H9 (cell line): ENCODE measurements at regions not wholly inside any gene's neighbourhood (a gene's known extent, or its start where the extent isn't known, plus 50 kb on each side); places are given as distances from the start of the nearest gene placed in this dataset.
A peak's percentile ranks its signal among the peaks of the same experiment; 100 is the strongest.

Experiments used
- DNase-seq: peaks from one replicate; pipeline ENCODE4 v3.0.0-alpha.2; 2017
- H2AFZ ChIP-seq: one replicate; pipeline ENCODE4 v1.6.1; 2013; ENCODE audit warnings: mild to moderate bottlenecking, low read length, control low read depth, moderate library complexity
- H2AK5ac ChIP-seq: 2 replicates; pipeline ENCODE4 v1.6.1; 2013; ENCODE audit warnings: low read length, control low read depth, mixed read lengths; ENCODE audit not compliant: insufficient read length
- H2BK120ac ChIP-seq: one replicate; pipeline ENCODE4 v1.6.1; 2013; ENCODE audit warnings: low read depth, mild to moderate bottlenecking, low read length, control low read depth, inconsistent platforms; ENCODE audit not compliant: poor library complexity, severe bottlenecking
- H2BK12ac ChIP-seq: 2 replicates; pipeline ENCODE4 v1.6.1; 2013; ENCODE audit warnings: low read length, control low read depth, mixed read lengths, low read depth; ENCODE audit not compliant: insufficient read length
- H2BK15ac ChIP-seq: 2 replicates; pipeline ENCODE4 v1.6.1; 2013; ENCODE audit warnings: low read depth, low read length, control low read depth
- H2BK20ac ChIP-seq: one replicate; pipeline ENCODE4 v1.6.1; 2013; ENCODE audit warnings: low read depth, mild to moderate bottlenecking, low read length, control low read depth, inconsistent platforms; ENCODE audit not compliant: poor library complexity, severe bottlenecking
- H2BK5ac ChIP-seq: 2 replicates; pipeline ENCODE4 v1.6.1; 2013; ENCODE audit warnings: low read length, control low read depth, mixed read lengths; ENCODE audit not compliant: insufficient read length
- H3K14ac ChIP-seq: 2 replicates; pipeline ENCODE4 v1.6.1; 2013; ENCODE audit warnings: low read length, control low read depth; ENCODE audit not compliant: insufficient read depth
- H3K18ac ChIP-seq: 2 replicates; pipeline ENCODE4 v1.6.1; 2013; ENCODE audit warnings: low read depth, mild to moderate bottlenecking, mixed read lengths, low read length, control low read depth; ENCODE audit not compliant: insufficient read length
- H3K23ac ChIP-seq: 2 replicates; pipeline ENCODE4 v1.6.1; 2013; ENCODE audit warnings: low read length, control low read depth, mixed read lengths, low read depth; ENCODE audit not compliant: insufficient read length
- H3K23me2 ChIP-seq: 2 replicates; pipeline ENCODE4 v1.6.1; 2013; ENCODE audit warnings: low read depth, mild to moderate bottlenecking, mixed read lengths, low read length, control low read depth; ENCODE audit not compliant: insufficient read length, poor library complexity, severe bottlenecking
- H3K27ac ChIP-seq: 2 replicates; pipeline ENCODE4 v1.5.1; 2013; ENCODE audit warnings: low read length, control low read depth, mixed read lengths, low read depth; ENCODE audit not compliant: insufficient read length
- H3K27me3 ChIP-seq: 2 replicates; pipeline ENCODE4 v1.6.1; 2013; ENCODE audit warnings: low read length, control low read depth, inconsistent platforms; ENCODE audit not compliant: insufficient read depth
- H3K4ac ChIP-seq: 2 replicates; pipeline ENCODE4 v1.6.1; 2013; ENCODE audit warnings: low read depth, mild to moderate bottlenecking, control low read depth, inconsistent platforms, low read length, moderate library complexity
- H3K4me1 ChIP-seq: 2 replicates; pipeline ENCODE4 v1.6.1; 2013; ENCODE audit warnings: low read length, control low read depth, inconsistent platforms; ENCODE audit not compliant: insufficient read depth
- H3K4me2 ChIP-seq: 2 replicates; pipeline ENCODE4 v1.6.1; 2013; ENCODE audit warnings: low read length, control low read depth, mixed read lengths; ENCODE audit not compliant: insufficient read length, insufficient read depth
- H3K56ac ChIP-seq: 2 replicates; pipeline ENCODE4 v1.6.1; 2013; ENCODE audit warnings: low read depth, mild to moderate bottlenecking, mixed read lengths, low read length, control low read depth; ENCODE audit not compliant: insufficient read length
- H3K79me1 ChIP-seq: 2 replicates; pipeline ENCODE4 v1.6.1; 2013; ENCODE audit warnings: low read depth, mild to moderate bottlenecking, moderate library complexity, low read length, control low read depth, inconsistent platforms; ENCODE audit not compliant: insufficient read depth, poor library complexity, severe bottlenecking
- H3K79me2 ChIP-seq: 2 replicates; pipeline ENCODE4 v1.6.1; 2013; ENCODE audit warnings: low read length, control low read depth, inconsistent platforms; ENCODE audit not compliant: insufficient read depth
- H3K9ac ChIP-seq: 2 replicates; pipeline ENCODE4 v1.6.1; 2013; ENCODE audit warnings: low read length, control low read depth, mixed read lengths; ENCODE audit not compliant: insufficient read length; ENCODE audit errors: extremely low read depth
- H3K9me3 ChIP-seq: one replicate; pipeline ENCODE4 v1.6.1; 2013; ENCODE audit warnings: low read depth, low read length, inconsistent platforms; ENCODE audit not compliant: control insufficient read depth
- H3T11ph ChIP-seq: one replicate; pipeline ENCODE4 v1.6.1; 2013; ENCODE audit warnings: mild to moderate bottlenecking, low read length, control low read depth, inconsistent platforms
- H4K20me1 ChIP-seq: one replicate; pipeline ENCODE4 v1.6.1; 2013; ENCODE audit not compliant: control insufficient read depth, insufficient read length, insufficient read depth
- H4K5ac ChIP-seq: 2 replicates; pipeline ENCODE4 v1.6.1; 2013; ENCODE audit warnings: low read depth, mild to moderate bottlenecking, mixed read lengths, low read length, control low read depth; ENCODE audit not compliant: insufficient read length
- H4K8ac ChIP-seq: replicated peaks from 2 replicates; pipeline ENCODE4 v1.6.1; 2013; ENCODE audit warnings: low read length, control low read depth, mixed read lengths, low read depth; ENCODE audit not compliant: insufficient read length
- H4K91ac ChIP-seq: 2 replicates; pipeline ENCODE4 v1.6.1; 2013; ENCODE audit warnings: low read depth, mild to moderate bottlenecking, moderate library complexity, mixed read lengths, low read length, control low read depth; ENCODE audit not compliant: insufficient read length
- H3K27ac Mint-ChIP-seq, 3 experiments: 2 replicates in 2 of 3; 3 replicates in 1 of 3; pipeline ENCODE4 v1.8.0; 2020 to 2021; ENCODE audit warnings: mixed read lengths in 3 of 3, mild to moderate bottlenecking in 1 of 3, moderate library complexity in 1 of 3
- H3K27me3 Mint-ChIP-seq: 2 replicates; pipeline ENCODE4 v1.8.0; 2021; ENCODE audit warnings: low read depth, mild to moderate bottlenecking, moderate library complexity, mixed read lengths
- H3K36me3 Mint-ChIP-seq, 3 experiments: 2 replicates in 2 of 3; 3 replicates in 1 of 3; pipeline ENCODE4 v1.8.0; 2020 to 2021; ENCODE audit warnings: low read depth in 3 of 3, mixed read lengths in 3 of 3; ENCODE audit not compliant: insufficient read depth in 1 of 3
- H3K4me1 Mint-ChIP-seq, 2 experiments: 2 replicates each; pipeline ENCODE4 v1.8.0; 2020; ENCODE audit warnings: mixed read lengths in 2 of 2
- H3K4me3 Mint-ChIP-seq, 2 experiments: 2 replicates in 1 of 2; 3 replicates in 1 of 2; pipeline ENCODE4 v1.8.0; 2020 to 2021; ENCODE audit warnings: mild to moderate bottlenecking in 2 of 2, mixed read lengths in 2 of 2, moderate library complexity in 1 of 2
- H3K9me3 Mint-ChIP-seq, 2 experiments: 2 replicates in 1 of 2; 3 replicates in 1 of 2; pipeline ENCODE4 v1.8.0; 2020; ENCODE audit warnings: mild to moderate bottlenecking in 2 of 2, mixed read lengths in 2 of 2, moderate library complexity in 1 of 2
- WGBS: extraction: QIAGEN DNeasy Blood & Tissue Kit; methylation state at CpG from one replicate; pipeline ENCODE4 v1.1.7; 2013; ENCODE audit warnings: missing lambda C conversion rate, low lambda C conversion rate, mixed read lengths; ENCODE audit not compliant: insufficient read length; ENCODE audit errors: extremely low coverage; 5-methylcytosine and 5-hydroxymethylcytosine counted together
- TF ChIP-seq, protein P1 (sequence below): fragments of 200-600 bp; sonication (generic); conservative IDR thresholded peaks from 3 replicates; pipeline ENCODE4 v1.8.0; 2021; ENCODE audit warnings: antibody characterized with exemption, mild to moderate bottlenecking

DNA sequence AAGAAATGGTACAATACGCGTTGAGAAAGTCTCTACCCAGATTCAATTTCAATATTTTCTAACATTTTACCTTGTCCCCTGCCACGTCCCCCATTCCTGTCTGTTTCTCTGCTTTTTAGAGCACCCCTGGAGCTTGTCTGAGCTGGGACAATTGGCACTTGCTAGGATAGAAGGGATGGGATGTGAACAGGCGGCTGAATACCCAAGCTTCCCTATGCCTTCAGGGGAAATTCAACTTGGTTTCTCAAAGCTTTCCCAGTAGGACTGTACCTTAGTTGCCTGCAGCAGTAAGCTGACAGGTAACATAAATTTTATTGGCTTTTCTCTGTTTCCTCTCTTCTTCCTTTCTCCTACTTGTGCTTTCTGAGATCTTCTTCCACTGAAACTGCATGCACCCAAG, 1663.3 kb downstream of the EFNB2 start:
- Histone ChIP-seq H2AK5ac (no peak overlapping the region), H2BK15ac (no peak overlapping the region), H4K5ac (no peak overlapping the region), H3K18ac (no peak overlapping the region), H2BK20ac (no peak overlapping the region), H3K23ac (no peak overlapping the region), H3K27me3 (no peaks in the 10 kb centered on the region), H3K4ac (no peak overlapping the region), H3K56ac (no peak overlapping the region), H3K14ac (no peak overlapping the region), H4K20me1 (no peaks in the 10 kb centered on the region), H2BK120ac (no peak overlapping the region), H2BK12ac (no peak overlapping the region), H3T11ph (no peak overlapping the region), H3K23me2 (no peaks in the 10 kb centered on the region), H4K91ac (no peak overlapping the region), H3K27ac (no peak overlapping the region), H2AFZ (no peak overlapping the region), H3K9me3 (no peaks in the 10 kb centered on the region), H3K9ac (no peak overlapping the region), H4K8ac (no peak overlapping the region), H3K4me2 (no peak overlapping the region), H2BK5ac (no peak overlapping the region), H3K79me2 (no peaks in the 10 kb centered on the region), H3K4me1 (no peaks in the 10 kb centered on the region), H3K79me1 (no peaks in the 10 kb centered on the region)
- Mint-ChIP-seq H3K4me3 (no peak overlapping the region), H3K27ac (peak overlapping the region in 1 of 3 experiments; percentile 8; a peak in 1 of 7 replicates), H3K36me3 (no peaks in the 10 kb centered on the region), H3K27me3 (no peaks in the 10 kb centered on the region), H3K4me1 (peaks cover 5% of the 10 kb centered on the region in 2 experiments; a peak in 3 of 4 replicates), H3K9me3 (no peaks in the 10 kb centered on the region)
- no peak for DNase-seq
- no CpG with 5 or more reads among the region's 4 CpGs for WGBS
- TF ChIP-seq, protein P1, sequence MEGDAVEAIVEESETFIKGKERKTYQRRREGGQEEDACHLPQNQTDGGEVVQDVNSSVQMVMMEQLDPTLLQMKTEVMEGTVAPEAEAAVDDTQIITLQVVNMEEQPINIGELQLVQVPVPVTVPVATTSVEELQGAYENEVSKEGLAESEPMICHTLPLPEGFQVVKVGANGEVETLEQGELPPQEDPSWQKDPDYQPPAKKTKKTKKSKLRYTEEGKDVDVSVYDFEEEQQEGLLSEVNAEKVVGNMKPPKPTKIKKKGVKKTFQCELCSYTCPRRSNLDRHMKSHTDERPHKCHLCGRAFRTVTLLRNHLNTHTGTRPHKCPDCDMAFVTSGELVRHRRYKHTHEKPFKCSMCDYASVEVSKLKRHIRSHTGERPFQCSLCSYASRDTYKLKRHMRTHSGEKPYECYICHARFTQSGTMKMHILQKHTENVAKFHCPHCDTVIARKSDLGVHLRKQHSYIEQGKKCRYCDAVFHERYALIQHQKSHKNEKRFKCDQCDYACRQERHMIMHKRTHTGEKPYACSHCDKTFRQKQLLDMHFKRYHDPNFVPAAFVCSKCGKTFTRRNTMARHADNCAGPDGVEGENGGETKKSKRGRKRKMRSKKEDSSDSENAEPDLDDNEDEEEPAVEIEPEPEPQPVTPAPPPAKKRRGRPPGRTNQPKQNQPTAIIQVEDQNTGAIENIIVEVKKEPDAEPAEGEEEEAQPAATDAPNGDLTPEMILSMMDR: no peak
